Endothelial cell of umbilical vein (primary cell): ENCODE measurements at regions not wholly inside any gene's neighbourhood (a gene's known extent, or its start where the extent isn't known, plus 50 kb on each side); places are given as distances from the start of the nearest gene placed in this dataset.

ENCODE experiments used
- CTCF ChIP-seq, 2 donors: IDR thresholded peaks; 1 replicate in 1 of 2; 2 replicates in 1 of 2; pipeline ENCODE4 v1.5.1; 2011; ENCODE audit warnings: low read length in 2 of 2, mild to moderate bottlenecking in 2 of 2, moderate library complexity in 2 of 2, control low read depth in 1 of 2, inconsistent platforms in 1 of 2, low read depth in 1 of 2; ENCODE audit not compliant: insufficient read depth in 1 of 2; ENCODE audit errors: extremely low read depth in 1 of 2
- EZH2 ChIP-seq: IDR thresholded peaks from 2 replicates; pipeline ENCODE4 v1.6.1; 2012; ENCODE audit warnings: borderline replicate concordance, low read depth, mild to moderate bottlenecking, moderate library complexity, low read length, inconsistent platforms; ENCODE audit not compliant: severe bottlenecking
- MAX ChIP-seq: IDR thresholded peaks from 2 replicates; pipeline ENCODE4 v1.6.1; 2011; ENCODE audit not compliant: insufficient read depth, insufficient read length
- POLR2A ChIP-seq: IDR thresholded peaks from 2 replicates; pipeline ENCODE4 v1.6.1; 2012; ENCODE audit warnings: low read depth, mild to moderate bottlenecking, control low read depth, low read length

- TF ChIP-seq MAX (no peak), CTCF (IDR thresholded peaks at IDR 0.05; ENCODE audit: extremely low read depth in 1 of 2, insufficient read depth in 1 of 2, low read depth in 1 of 2, low read length in 2 of 2) (peak; percentile 48), EZH2 (no peak), POLR2A (no peak)
Measured at GRCh38 chr9:115593587-115594091, 475.7 kb upstream of the TNC start.
